HepG2 (cell line): ENCODE measurements at regions not wholly inside any gene's neighbourhood (a gene's known extent, or its start where the extent isn't known, plus 50 kb on each side); places are given as distances from the start of the nearest gene placed in this dataset.

Experiments used
- ATAC-seq: fragments of 200-7000 bp; cut with Tn5 transposase; 3 replicates; pipeline ENCODE4 v1.9.1; 2020; ENCODE audit warnings: mild to moderate bottlenecking, moderate library complexity
- BruUV-seq: library from RNA; stranded (reverse); fragments of 400-500 nt; replicated peaks from 2 replicates; lab custom pipeline; 2021; lab: Mats Ljungman, UMichigan
- CTCF ChIA-PET: fragments of 300-600 bp; formaldehyde crosslinking; extraction: SDS; loops from one replicate; lab custom pipeline; 2021; ENCODE audit warnings: low total read pairs, inconsistent platforms, low intra/inter-chr PET ratio; lab: Yijun Ruan, JAX
- POLR2A ChIA-PET: fragments of 350-600 bp; sonication (Branson Sonifier 250); formaldehyde crosslinking; loops from one replicate; lab custom pipeline; 2020; ENCODE audit warnings: antibody characterized with exemption, inconsistent platforms; lab: Yijun Ruan, JAX
- DNase-seq: peaks from one replicate; pipeline ENCODE4 v3.0.0-alpha.2; 2015; ENCODE audit warnings: low spot score
- FAIRE-seq: peaks from 3 replicates; lab custom pipeline; 2011; peaks lifted over from hg19 to GRCh38; lab: Jason Lieb, UNC
- H2AFZ ChIP-seq: one replicate; pipeline ENCODE4 v1.6.1; 2011; ENCODE audit warnings: low read length, inconsistent platforms
- H3K27ac ChIP-seq: fragments of 300-600 bp; 3 replicates; pipeline ENCODE4 v1.8.0; 2011; ENCODE audit warnings: mixed run types, mild to moderate bottlenecking, mixed read lengths, low read length, inconsistent platforms; ENCODE audit not compliant: insufficient read depth; ENCODE audit errors: extremely low read length
- H3K27me3 ChIP-seq, 2 experiments: fragments of 200-600 bp in 1 of 2; 2 replicates in 1 of 2; 3 replicates in 1 of 2; pipeline versions ENCODE4 v1.6.0 to v1.8.0; 2011; ENCODE audit warnings: low read length in 2 of 2, mild to moderate bottlenecking in 2 of 2, moderate library complexity in 2 of 2, inconsistent platforms in 1 of 2; ENCODE audit not compliant: insufficient read depth in 2 of 2, control insufficient read depth in 1 of 2
- H3K36me3 ChIP-seq, 2 experiments: fragments of 200-600 bp in 1 of 2; replicated peaks in 1 of 2; 2 replicates in 1 of 2; 3 replicates in 1 of 2; pipeline versions ENCODE4 v1.5.1 to v1.8.0; 2011; ENCODE audit warnings: low read length in 2 of 2, inconsistent platforms in 1 of 2; ENCODE audit not compliant: insufficient read depth in 2 of 2, control insufficient read depth in 1 of 2
- H3K4me1 ChIP-seq: 2 replicates; pipeline ENCODE4 v1.5.1; 2012; ENCODE audit warnings: low read length, inconsistent platforms; ENCODE audit not compliant: insufficient read depth
- H3K4me2 ChIP-seq: 2 replicates; pipeline ENCODE4 v1.6.0; 2011; ENCODE audit warnings: low read depth, low read length, inconsistent platforms
- H3K4me3 ChIP-seq, 3 experiments: fragments of 200-600 bp in 1 of 3; sonication (generic), shearing (Covaris generic) in 1 of 3; replicated peaks in 1 of 3; 2 replicates each; pipeline ENCODE4 v1.5.1; 2011 to 2016; ENCODE audit warnings: low read length in 3 of 3, inconsistent platforms in 2 of 3, low read depth in 2 of 3, mild to moderate bottlenecking in 2 of 3, control low read depth in 1 of 3, mixed read lengths in 1 of 3; ENCODE audit not compliant: insufficient read depth in 1 of 3
- H3K79me2 ChIP-seq: one replicate; pipeline ENCODE4 v1.6.1; 2011; ENCODE audit warnings: low read length, inconsistent platforms; ENCODE audit not compliant: insufficient read depth
- H3K9ac ChIP-seq: 2 replicates; pipeline ENCODE4 v1.6.0; 2011; ENCODE audit warnings: mild to moderate bottlenecking, low read depth, low read length, inconsistent platforms; ENCODE audit not compliant: insufficient read depth
- H3K9me3 ChIP-seq: 2 replicates; pipeline ENCODE4 v1.5.1; 2012; ENCODE audit warnings: mild to moderate bottlenecking, low read length
- H4K20me1 ChIP-seq: 2 replicates; pipeline ENCODE4 v1.6.0; 2011; ENCODE audit warnings: inconsistent platforms, mild to moderate bottlenecking, low read length, moderate library complexity; ENCODE audit not compliant: insufficient read depth
- CAMTA2 ChIP-seq: sonication (generic); formaldehyde crosslinking; IDR thresholded peaks from 2 replicates; pipeline ENCODE4 v1.4.0; 2020; ENCODE audit warnings: mild to moderate bottlenecking, missing genetic modification reagents, borderline replicate concordance
- GTF3A ChIP-seq: sonication (generic); formaldehyde crosslinking; conservative IDR thresholded peaks from 2 replicates; pipeline ENCODE4 v1.4.0; 2020; ENCODE audit warnings: mild to moderate bottlenecking, missing genetic modification reagents
- HOXA9 ChIP-seq: sonication (generic); formaldehyde crosslinking; IDR thresholded peaks from 2 replicates; pipeline ENCODE4 v1.8.1; 2022; ENCODE audit warnings: missing genetic modification reagents, mild to moderate bottlenecking, moderate library complexity, borderline replicate concordance
- PLRG1 ChIP-seq: fragments of 450-650 bp; conservative IDR thresholded peaks from 2 replicates; pipeline ENCODE4 v1.6.1; 2016
- RFXANK ChIP-seq: IDR thresholded peaks from 2 replicates; pipeline ENCODE4 v1.6.1; 2016
- SOX5 ChIP-seq: IDR thresholded peaks from 2 replicates; pipeline ENCODE4 v1.6.1; 2016; ENCODE audit warnings: borderline replicate concordance
- SRSF4 ChIP-seq: fragments of 200-400 bp; formaldehyde crosslinking; IDR thresholded peaks from one replicate; pipeline ENCODE4 v1.6.1; 2018; ENCODE audit warnings: mild to moderate bottlenecking, low read depth, low read length, moderate library complexity; ENCODE audit not compliant: poor library complexity, severe bottlenecking
- ZNF839 ChIP-seq: sonication (generic); formaldehyde crosslinking; IDR thresholded peaks from 2 replicates; pipeline ENCODE4 v1.4.0; 2020; ENCODE audit warnings: missing genetic modification reagents, mild to moderate bottlenecking, borderline replicate concordance
- WGBS: methylation state at CpG from one replicate; pipeline ENCODE4 v1.1.6; 2017; ENCODE audit warnings: low lambda C conversion rate; 5-methylcytosine and 5-hydroxymethylcytosine counted together
- in situ Hi-C: cut with HindIII; loops from 2 replicates; pipeline ENCODE4 v1.10.0; 2017; ENCODE audit warnings: low pct_unique_long_range_greater_than_20kb; ENCODE audit not compliant: extremely low pct_ligation_motif_present
- intact Hi-C: fragments of 100-400 bp; cut with micrococcal nuclease; formaldehyde crosslinking; loops from one replicate; pipeline ENCODE4 v1.10.0; 2022; ENCODE audit not compliant: unreplicated experiment
- TF ChIP-seq, protein P1 (sequence below): sonication (generic); formaldehyde crosslinking; IDR thresholded peaks from 2 replicates; pipeline ENCODE4 v1.4.0; 2020; ENCODE audit warnings: mild to moderate bottlenecking, missing genetic modification reagents
- TF ChIP-seq, protein P2 (sequence below): sonication (generic); formaldehyde crosslinking; conservative IDR thresholded peaks from 2 replicates; pipeline ENCODE4 v1.8.0; 2022; ENCODE audit warnings: mild to moderate bottlenecking, moderate library complexity, missing genetic modification reagents
- TF ChIP-seq, protein P3 (sequence below): sonication (generic); formaldehyde crosslinking; conservative IDR thresholded peaks from 2 replicates; pipeline ENCODE4 v1.4.0; 2020; ENCODE audit warnings: missing genetic modification reagents
- TF ChIP-seq, protein P4 (sequence below): sonication (generic); formaldehyde crosslinking; IDR thresholded peaks from 2 replicates; pipeline ENCODE4 v1.4.0; 2020; ENCODE audit warnings: mild to moderate bottlenecking, missing genetic modification reagents
- TF ChIP-seq, protein P5 (sequence below): sonication (generic); formaldehyde crosslinking; IDR thresholded peaks from 2 replicates; pipeline ENCODE4 v1.8.0; 2022; ENCODE audit warnings: mild to moderate bottlenecking, missing genetic modification reagents, borderline replicate concordance
- TF ChIP-seq, protein P6 (sequence below): sonication (generic); formaldehyde crosslinking; IDR thresholded peaks from 2 replicates; pipeline ENCODE4 v1.8.1; 2022; ENCODE audit warnings: low read depth, mild to moderate bottlenecking, missing genetic modification reagents

DNA sequence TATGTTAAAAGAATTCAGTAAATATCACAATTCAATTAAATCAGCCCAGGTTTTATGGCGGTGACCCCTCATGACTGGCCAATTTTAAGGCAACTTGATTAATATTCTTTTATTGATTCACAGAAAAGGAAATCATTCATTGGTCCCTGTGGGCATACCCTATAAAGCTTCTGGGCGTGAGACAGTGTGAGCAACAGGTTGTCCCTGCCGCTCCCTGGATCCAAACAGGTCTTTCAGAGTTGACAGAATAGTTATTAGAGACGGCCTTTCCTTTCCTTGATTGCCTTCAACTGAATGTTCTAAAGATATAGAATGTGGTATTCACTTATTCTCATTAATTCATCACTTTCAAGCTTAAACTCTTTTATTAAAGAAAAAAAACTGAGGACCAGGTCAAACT is 433.9 kb downstream of the KCNJ2 start:
- in situ Hi-C loops (no loop called here), intact Hi-C loops (no loop called here)
- H3K27ac ChIP-seq: no peak overlapping the region
- H3K9me3 ChIP-seq: 0 out of 2 replicates have a peak, but pooled peaks cover 5% of the 10 kb centered on the region
- CTCF ChIA-PET: no interaction called here
- WGBS: 25% methylated on average over 4 of the region's 4 CpGs
- H3K36me3 ChIP-seq: no peaks in the 10 kb centered on the region
- POLR2A ChIA-PET: no interaction called here
- H2AFZ ChIP-seq: no peak overlapping the region
- no TSS peak for BruUV-seq
- no peak for DNase-seq
- no peaks in the 10 kb centered on the region for H3K4me1 ChIP-seq
- no peak overlapping the region for H3K9ac ChIP-seq
- H3K4me3 ChIP-seq: no peak overlapping the region
- H3K4me2 ChIP-seq: no peak overlapping the region
- ATAC-seq: no peak
- no peaks in the 10 kb centered on the region for H4K20me1 ChIP-seq
- no peaks in the 10 kb centered on the region for H3K27me3 ChIP-seq
- FAIRE-seq: no peak
- no peaks in the 10 kb centered on the region for H3K79me2 ChIP-seq
- TF ChIP-seq, protein P1, sequence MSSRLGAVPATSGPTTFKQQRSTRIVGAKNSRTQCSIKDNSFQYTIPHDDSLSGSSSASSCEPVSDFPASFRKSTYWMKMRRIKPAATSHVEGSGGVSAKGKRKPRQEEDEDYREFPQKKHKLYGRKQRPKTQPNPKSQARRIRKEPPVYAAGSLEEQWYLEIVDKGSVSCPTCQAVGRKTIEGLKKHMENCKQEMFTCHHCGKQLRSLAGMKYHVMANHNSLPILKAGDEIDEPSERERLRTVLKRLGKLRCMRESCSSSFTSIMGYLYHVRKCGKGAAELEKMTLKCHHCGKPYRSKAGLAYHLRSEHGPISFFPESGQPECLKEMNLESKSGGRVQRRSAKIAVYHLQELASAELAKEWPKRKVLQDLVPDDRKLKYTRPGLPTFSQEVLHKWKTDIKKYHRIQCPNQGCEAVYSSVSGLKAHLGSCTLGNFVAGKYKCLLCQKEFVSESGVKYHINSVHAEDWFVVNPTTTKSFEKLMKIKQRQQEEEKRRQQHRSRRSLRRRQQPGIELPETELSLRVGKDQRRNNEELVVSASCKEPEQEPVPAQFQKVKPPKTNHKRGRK (CRISPR knock-in tag): no peak
- TF ChIP-seq SRSF4: no peak
- TF ChIP-seq PLRG1: no peak
- TF ChIP-seq, protein P2, sequence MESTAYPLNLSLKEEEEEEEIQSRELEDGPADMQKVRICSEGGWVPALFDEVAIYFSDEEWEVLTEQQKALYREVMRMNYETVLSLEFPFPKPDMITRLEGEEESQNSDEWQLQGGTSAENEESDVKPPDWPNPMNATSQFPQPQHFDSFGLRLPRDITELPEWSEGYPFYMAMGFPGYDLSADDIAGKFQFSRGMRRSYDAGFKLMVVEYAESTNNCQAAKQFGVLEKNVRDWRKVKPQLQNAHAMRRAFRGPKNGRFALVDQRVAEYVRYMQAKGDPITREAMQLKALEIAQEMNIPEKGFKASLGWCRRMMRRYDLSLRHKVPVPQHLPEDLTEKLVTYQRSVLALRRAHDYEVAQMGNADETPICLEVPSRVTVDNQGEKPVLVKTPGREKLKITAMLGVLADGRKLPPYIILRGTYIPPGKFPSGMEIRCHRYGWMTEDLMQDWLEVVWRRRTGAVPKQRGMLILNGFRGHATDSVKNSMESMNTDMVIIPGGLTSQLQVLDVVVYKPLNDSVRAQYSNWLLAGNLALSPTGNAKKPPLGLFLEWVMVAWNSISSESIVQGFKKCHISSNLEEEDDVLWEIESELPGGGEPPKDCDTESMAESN: no peak
- TF ChIP-seq, protein P3, sequence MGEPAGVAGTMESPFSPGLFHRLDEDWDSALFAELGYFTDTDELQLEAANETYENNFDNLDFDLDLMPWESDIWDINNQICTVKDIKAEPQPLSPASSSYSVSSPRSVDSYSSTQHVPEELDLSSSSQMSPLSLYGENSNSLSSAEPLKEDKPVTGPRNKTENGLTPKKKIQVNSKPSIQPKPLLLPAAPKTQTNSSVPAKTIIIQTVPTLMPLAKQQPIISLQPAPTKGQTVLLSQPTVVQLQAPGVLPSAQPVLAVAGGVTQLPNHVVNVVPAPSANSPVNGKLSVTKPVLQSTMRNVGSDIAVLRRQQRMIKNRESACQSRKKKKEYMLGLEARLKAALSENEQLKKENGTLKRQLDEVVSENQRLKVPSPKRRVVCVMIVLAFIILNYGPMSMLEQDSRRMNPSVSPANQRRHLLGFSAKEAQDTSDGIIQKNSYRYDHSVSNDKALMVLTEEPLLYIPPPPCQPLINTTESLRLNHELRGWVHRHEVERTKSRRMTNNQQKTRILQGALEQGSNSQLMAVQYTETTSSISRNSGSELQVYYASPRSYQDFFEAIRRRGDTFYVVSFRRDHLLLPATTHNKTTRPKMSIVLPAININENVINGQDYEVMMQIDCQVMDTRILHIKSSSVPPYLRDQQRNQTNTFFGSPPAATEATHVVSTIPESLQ (CRISPR knock-in tag): no peak
- TF ChIP-seq RFXANK (CRISPR knock-in tag): no peak
- TF ChIP-seq ZNF839: no peak
- no peak for TF ChIP-seq GTF3A (CRISPR knock-in tag)
- no peak for TF ChIP-seq HOXA9
- TF ChIP-seq, protein P4, sequence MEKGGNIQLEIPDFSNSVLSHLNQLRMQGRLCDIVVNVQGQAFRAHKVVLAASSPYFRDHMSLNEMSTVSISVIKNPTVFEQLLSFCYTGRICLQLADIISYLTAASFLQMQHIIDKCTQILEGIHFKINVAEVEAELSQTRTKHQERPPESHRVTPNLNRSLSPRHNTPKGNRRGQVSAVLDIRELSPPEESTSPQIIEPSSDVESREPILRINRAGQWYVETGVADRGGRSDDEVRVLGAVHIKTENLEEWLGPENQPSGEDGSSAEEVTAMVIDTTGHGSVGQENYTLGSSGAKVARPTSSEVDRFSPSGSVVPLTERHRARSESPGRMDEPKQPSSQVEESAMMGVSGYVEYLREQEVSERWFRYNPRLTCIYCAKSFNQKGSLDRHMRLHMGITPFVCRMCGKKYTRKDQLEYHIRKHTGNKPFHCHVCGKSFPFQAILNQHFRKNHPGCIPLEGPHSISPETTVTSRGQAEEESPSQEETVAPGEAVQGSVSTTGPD: no peak
- TF ChIP-seq, protein P5, sequence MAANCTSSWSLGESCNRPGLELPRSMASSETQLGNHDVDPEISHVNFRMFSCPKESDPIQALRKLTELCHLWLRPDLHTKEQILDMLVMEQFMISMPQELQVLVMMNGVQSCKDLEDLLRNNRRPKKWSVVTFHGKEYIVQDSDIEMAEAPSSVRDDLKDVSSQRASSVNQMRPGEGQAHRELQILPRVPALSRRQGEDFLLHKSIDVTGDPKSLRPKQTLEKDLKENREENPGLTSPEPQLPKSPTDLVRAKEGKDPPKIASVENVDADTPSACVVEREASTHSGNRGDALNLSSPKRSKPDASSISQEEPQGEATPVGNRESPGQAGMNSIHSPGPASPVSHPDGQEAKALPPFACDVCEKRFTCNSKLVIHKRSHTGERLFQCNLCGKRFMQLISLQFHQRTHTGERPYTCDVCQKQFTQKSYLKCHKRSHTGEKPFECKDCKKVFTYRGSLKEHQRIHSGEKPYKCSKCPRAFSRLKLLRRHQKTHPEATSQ (CRISPR knock-in tag): no peak
- no peak for TF ChIP-seq SOX5 (CRISPR knock-in tag)
- no peak for TF ChIP-seq CAMTA2 (CRISPR knock-in tag)
- TF ChIP-seq, protein P6, sequence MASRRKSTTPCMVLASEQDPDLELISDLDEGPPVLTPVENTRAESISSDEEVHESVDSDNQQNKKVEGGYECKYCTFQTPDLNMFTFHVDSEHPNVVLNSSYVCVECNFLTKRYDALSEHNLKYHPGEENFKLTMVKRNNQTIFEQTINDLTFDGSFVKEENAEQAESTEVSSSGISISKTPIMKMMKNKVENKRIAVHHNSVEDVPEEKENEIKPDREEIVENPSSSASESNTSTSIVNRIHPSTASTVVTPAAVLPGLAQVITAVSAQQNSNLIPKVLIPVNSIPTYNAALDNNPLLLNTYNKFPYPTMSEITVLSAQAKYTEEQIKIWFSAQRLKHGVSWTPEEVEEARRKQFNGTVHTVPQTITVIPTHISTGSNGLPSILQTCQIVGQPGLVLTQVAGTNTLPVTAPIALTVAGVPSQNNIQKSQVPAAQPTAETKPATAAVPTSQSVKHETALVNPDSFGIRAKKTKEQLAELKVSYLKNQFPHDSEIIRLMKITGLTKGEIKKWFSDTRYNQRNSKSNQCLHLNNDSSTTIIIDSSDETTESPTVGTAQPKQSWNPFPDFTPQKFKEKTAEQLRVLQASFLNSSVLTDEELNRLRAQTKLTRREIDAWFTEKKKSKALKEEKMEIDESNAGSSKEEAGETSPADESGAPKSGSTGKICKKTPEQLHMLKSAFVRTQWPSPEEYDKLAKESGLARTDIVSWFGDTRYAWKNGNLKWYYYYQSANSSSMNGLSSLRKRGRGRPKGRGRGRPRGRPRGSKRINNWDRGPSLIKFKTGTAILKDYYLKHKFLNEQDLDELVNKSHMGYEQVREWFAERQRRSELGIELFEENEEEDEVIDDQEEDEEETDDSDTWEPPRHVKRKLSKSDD (CRISPR knock-in tag): no peak
